ENCODE measurements at regions not wholly inside any gene's neighbourhood (a gene's known extent, or its start where the extent isn't known, plus 50 kb on each side); places are given as distances from the start of the nearest gene placed in this dataset.

DNA sequence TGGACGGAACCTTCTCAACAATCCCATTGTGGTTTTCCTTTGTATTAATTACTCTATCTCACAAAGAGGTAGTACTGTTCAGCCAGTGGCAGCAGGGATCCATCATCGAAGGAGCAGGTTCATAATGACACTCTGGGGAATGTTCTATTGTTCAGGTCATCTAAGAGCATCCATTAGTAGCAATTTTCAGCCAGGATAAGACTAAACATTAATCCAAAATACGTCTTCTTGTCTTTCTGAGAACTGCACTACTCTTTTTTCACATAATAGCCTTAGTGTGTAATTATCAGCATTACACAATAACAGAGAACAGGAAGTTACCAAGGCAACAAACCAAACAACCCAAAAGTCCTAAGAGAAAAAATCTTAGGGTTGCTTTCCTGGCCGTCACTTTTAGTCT is 259.5 kb upstream of the VWC2 start:
- Histone ChIP-seq H4K20me1 (ENCODE audit: insufficient read depth, low read length) (no peaks in the 10 kb centered on the region), H3K4me1 (ENCODE audit: insufficient read depth, low read length) (no peaks in the 10 kb centered on the region), H3K27ac (ENCODE audit: low read depth, low read length) (no peak overlapping the region), H2AFZ (ENCODE audit: low read length) (no peak overlapping the region), H3K4me3 (ENCODE audit: insufficient read depth, low read length) (no peak overlapping the region), H3K4me2 (ENCODE audit: insufficient read depth, low read length) (no peak overlapping the region), H3K36me3 (ENCODE audit: insufficient read depth, low read length) (no peaks in the 10 kb centered on the region), H3K79me2 (ENCODE audit: insufficient read depth, low read length) (no peaks in the 10 kb centered on the region), H3K9me3 (ENCODE audit: low read depth, low read length) (no peaks in the 10 kb centered on the region), H3K27me3 (ENCODE audit: insufficient read depth, low read length) (no peaks in the 10 kb centered on the region)
- no peak for DNase-seq (ENCODE audit: insufficient read length, low spot score, missing footprints)
- TF ChIP-seq, protein P1, sequence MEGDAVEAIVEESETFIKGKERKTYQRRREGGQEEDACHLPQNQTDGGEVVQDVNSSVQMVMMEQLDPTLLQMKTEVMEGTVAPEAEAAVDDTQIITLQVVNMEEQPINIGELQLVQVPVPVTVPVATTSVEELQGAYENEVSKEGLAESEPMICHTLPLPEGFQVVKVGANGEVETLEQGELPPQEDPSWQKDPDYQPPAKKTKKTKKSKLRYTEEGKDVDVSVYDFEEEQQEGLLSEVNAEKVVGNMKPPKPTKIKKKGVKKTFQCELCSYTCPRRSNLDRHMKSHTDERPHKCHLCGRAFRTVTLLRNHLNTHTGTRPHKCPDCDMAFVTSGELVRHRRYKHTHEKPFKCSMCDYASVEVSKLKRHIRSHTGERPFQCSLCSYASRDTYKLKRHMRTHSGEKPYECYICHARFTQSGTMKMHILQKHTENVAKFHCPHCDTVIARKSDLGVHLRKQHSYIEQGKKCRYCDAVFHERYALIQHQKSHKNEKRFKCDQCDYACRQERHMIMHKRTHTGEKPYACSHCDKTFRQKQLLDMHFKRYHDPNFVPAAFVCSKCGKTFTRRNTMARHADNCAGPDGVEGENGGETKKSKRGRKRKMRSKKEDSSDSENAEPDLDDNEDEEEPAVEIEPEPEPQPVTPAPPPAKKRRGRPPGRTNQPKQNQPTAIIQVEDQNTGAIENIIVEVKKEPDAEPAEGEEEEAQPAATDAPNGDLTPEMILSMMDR (IDR thresholded peaks at IDR 0.05; ENCODE audit: extremely low read depth, low read depth, low read length) = no peak

DNA sequence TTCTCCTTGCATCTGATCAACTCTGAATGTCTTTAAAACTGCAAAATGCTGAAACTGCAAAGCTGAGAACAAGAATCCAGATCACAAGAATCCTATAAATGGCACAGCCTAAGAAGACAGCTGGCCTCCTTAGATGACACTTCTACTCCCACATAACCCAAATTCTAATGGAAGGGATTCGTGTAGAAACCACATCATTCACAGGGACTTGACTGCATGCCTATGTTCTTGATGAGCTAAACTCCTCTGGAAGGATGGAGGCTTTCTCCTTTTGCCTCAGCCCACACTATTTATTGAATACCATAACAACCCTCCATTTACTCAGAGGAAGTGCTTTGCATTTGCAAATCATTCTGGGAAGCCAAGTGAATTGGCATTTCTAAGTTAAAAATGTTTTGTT is 252.5 kb upstream of the VWC2 start:
- Histone ChIP-seq H3K4me2 (ENCODE audit: insufficient read depth, low read length) (no peak overlapping the region), H3K4me1 (ENCODE audit: insufficient read depth, low read length) (no peaks in the 10 kb centered on the region), H3K9me3 (ENCODE audit: low read depth, low read length) (no peaks in the 10 kb centered on the region), H3K79me2 (ENCODE audit: insufficient read depth, low read length) (no peaks in the 10 kb centered on the region), H4K20me1 (ENCODE audit: insufficient read depth, low read length) (no peaks in the 10 kb centered on the region), H3K4me3 (ENCODE audit: insufficient read depth, low read length) (no peak overlapping the region), H2AFZ (ENCODE audit: low read length) (no peak overlapping the region), H3K27ac (ENCODE audit: low read depth, low read length) (no peak overlapping the region), H3K36me3 (ENCODE audit: insufficient read depth, low read length) (no peaks in the 10 kb centered on the region), H3K27me3 (ENCODE audit: insufficient read depth, low read length) (no peaks in the 10 kb centered on the region)
- TF ChIP-seq, protein P1 (IDR thresholded peaks at IDR 0.05; ENCODE audit: extremely low read depth, low read depth, low read length) = no peak
- no peak for DNase-seq (ENCODE audit: insufficient read length, low spot score, missing footprints)

DNA sequence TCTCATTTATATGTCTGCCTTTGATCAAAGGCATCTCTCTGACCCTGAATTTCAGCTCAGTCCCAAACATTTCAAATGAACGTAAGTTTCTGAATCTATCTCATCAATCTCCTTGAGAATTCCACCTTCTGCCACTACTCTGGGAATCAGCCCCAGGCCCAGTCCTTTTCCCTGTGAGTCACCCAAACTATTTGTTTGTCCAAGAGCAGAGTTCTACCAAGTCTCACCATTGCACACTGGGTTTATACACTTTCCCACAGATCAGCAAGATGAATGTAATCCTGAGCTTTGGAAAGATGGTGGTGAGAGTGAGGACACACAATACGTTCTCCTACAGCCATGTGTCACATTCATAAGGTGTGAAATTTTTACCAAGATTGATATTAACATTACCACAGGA is 251.3 kb upstream of the VWC2 start:
- Histone ChIP-seq H3K4me2 (ENCODE audit: insufficient read depth, low read length) (no peak overlapping the region), H3K4me1 (ENCODE audit: insufficient read depth, low read length) (no peaks in the 10 kb centered on the region), H3K27ac (ENCODE audit: low read depth, low read length) (no peak overlapping the region), H4K20me1 (ENCODE audit: insufficient read depth, low read length) (no peaks in the 10 kb centered on the region), H3K9me3 (ENCODE audit: low read depth, low read length) (no peaks in the 10 kb centered on the region), H3K36me3 (ENCODE audit: insufficient read depth, low read length) (no peaks in the 10 kb centered on the region), H3K27me3 (ENCODE audit: insufficient read depth, low read length) (no peaks in the 10 kb centered on the region), H2AFZ (ENCODE audit: low read length) (no peak overlapping the region), H3K79me2 (ENCODE audit: insufficient read depth, low read length) (no peaks in the 10 kb centered on the region), H3K4me3 (ENCODE audit: insufficient read depth, low read length) (no peak overlapping the region)
- TF ChIP-seq, protein P1 (IDR thresholded peaks at IDR 0.05; ENCODE audit: extremely low read depth, low read depth, low read length) = no peak
- DNase-seq (ENCODE audit: insufficient read length, low spot score, missing footprints) = no peak

DNA sequence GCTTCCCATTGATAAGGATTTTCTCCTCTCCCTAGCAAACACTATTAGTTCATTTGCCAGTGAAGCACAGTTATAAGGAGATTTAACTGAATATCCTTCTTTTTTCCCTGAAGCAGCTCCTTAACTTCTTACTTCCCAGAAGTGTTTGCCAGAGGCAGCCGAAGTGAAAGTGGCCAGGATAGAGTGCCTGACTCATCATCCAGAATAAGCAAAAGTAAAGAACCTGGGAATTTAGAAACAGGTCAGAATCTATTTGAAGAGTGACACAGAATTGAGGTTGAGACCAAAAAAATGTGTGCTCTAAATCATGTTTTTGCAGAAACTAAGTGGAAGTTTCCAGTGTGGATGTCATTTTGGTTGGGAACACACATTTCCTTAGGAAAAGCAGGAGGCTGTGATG is 249.6 kb upstream of the VWC2 start:
- H3K27ac ChIP-seq (ENCODE audit: low read depth, low read length) = no peak overlapping the region
- no peaks in the 10 kb centered on the region for H3K9me3 ChIP-seq (ENCODE audit: low read depth, low read length)
- no peaks in the 10 kb centered on the region for H4K20me1 ChIP-seq (ENCODE audit: insufficient read depth, low read length)
- H3K79me2 ChIP-seq (ENCODE audit: insufficient read depth, low read length) = no peaks in the 10 kb centered on the region
- no peaks in the 10 kb centered on the region for H3K27me3 ChIP-seq (ENCODE audit: insufficient read depth, low read length)
- no peak overlapping the region for H3K4me2 ChIP-seq (ENCODE audit: insufficient read depth, low read length)
- no peaks in the 10 kb centered on the region for H3K4me1 ChIP-seq (ENCODE audit: insufficient read depth, low read length)
- no peaks in the 10 kb centered on the region for H3K36me3 ChIP-seq (ENCODE audit: insufficient read depth, low read length)
- H3K4me3 ChIP-seq (ENCODE audit: insufficient read depth, low read length) = no peak overlapping the region
- TF ChIP-seq, protein P1 (IDR thresholded peaks at IDR 0.05; ENCODE audit: extremely low read depth, low read depth, low read length) = no peak
- H2AFZ ChIP-seq (ENCODE audit: low read length) = no peak overlapping the region
- no peak for DNase-seq (ENCODE audit: insufficient read length, low spot score, missing footprints)
